NCI-H2196 (cell line): ENCODE measurements at regions not wholly inside any gene's neighbourhood (a gene's known extent, or its start where the extent isn't known, plus 50 kb on each side); places are given as distances from the start of the nearest gene placed in this dataset.
"Not testable (repeated sequence)": the region's sequence is repeated elsewhere in the genome, so short reads cannot be mapped to it uniquely, and the experiment has no call there.

Experiments
- DNase-seq: peaks from one replicate; lab custom pipeline; 2025; ENCODE audit not compliant: unreplicated experiment; lab: John Stamatoyannopoulos, UW

GRCh38 chr4:187613089-187613839, 382.3 kb upstream of the ZFP42 start:
- DNase-seq: no peak

GRCh38 chr4:187615972-187616371, 379.6 kb upstream of the ZFP42 start:
- no peak for DNase-seq

- no peak for DNase-seq
These were observed 378.5 kb upstream of the ZFP42 start for GRCh38 chr4:187617113-187617512.

- no peak for DNase-seq
These were observed 376.8 kb upstream of the ZFP42 start for GRCh38 chr4:187618701-187619281.

- DNase-seq: no peak
These were observed 376.3 kb upstream of the ZFP42 start for GRCh38 chr4:187619319-187619718.

GRCh38 chr4:187632260-187632995, 363.1 kb upstream of the ZFP42 start:
- DNase-seq: no peak

- DNase-seq: no peak
These were observed 362.3 kb upstream of the ZFP42 start for GRCh38 chr4:187633245-187633644.

- no peak for DNase-seq
These were observed 338.6 kb upstream of the ZFP42 start for GRCh38 chr4:187656959-187657358.

- no peak for DNase-seq
These were observed 332.5 kb upstream of the ZFP42 start for GRCh38 chr4:187663076-187663475.

GRCh38 chr4:187664011-187664410, 331.6 kb upstream of the ZFP42 start:
- DNase-seq: no peak

- no peak for DNase-seq
These were observed 330.5 kb upstream of the ZFP42 start for GRCh38 chr4:187665086-187665485.

GRCh38 chr4:187666034-187666433, 329.5 kb upstream of the ZFP42 start:
- no peak for DNase-seq

- DNase-seq: no peak
These were observed 328.7 kb upstream of the ZFP42 start for GRCh38 chr4:187666697-187667494.

GRCh38 chr4:187668526-187669082, 327.0 kb upstream of the ZFP42 start:
- no peak for DNase-seq

- not testable (repeated sequence) for DNase-seq
These were observed 324.1 kb upstream of the ZFP42 start for GRCh38 chr4:187671521-187671920.

- not testable (repeated sequence) for DNase-seq
These were observed 323.6 kb upstream of the ZFP42 start for GRCh38 chr4:187671958-187672357.

GRCh38 chr4:187672526-187672925, 323.0 kb upstream of the ZFP42 start:
- not testable (repeated sequence) for DNase-seq

GRCh38 chr4:187679450-187679849, 316.1 kb upstream of the ZFP42 start:
- no peak for DNase-seq

GRCh38 chr4:187685247-187685646, 310.3 kb upstream of the ZFP42 start:
- no peak for DNase-seq

- no peak for DNase-seq
These were observed 307.9 kb upstream of the ZFP42 start for GRCh38 chr4:187687697-187688096.

GRCh38 chr4:187692626-187693025, 302.9 kb upstream of the ZFP42 start:
- no peak for DNase-seq
